ENCODE measurements at regions not wholly inside any gene's neighbourhood (a gene's known extent, or its start where the extent isn't known, plus 50 kb on each side); places are given as distances from the start of the nearest gene placed in this dataset.

DNA sequence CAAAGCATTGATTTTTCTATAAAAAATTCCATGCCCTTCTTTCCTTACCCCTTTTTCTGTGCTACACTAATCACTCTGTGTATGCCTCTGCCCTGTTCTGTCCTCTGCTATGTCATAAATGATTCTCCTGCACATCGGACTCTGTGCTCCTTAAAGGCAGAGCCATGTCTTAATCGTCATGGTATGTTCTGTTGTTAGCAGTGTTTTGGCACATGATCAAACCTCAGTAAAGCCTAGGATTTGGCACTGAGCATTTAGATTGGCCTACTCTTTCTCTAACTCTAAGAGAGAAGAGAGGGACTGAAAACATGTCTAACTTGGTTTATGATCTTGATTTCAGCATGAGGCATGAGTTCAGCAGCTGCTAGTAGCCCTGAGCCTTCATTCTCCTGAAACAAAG is 266.9 kb downstream of the AASDHPPT start:
- TF ChIP-seq, protein P1, sequence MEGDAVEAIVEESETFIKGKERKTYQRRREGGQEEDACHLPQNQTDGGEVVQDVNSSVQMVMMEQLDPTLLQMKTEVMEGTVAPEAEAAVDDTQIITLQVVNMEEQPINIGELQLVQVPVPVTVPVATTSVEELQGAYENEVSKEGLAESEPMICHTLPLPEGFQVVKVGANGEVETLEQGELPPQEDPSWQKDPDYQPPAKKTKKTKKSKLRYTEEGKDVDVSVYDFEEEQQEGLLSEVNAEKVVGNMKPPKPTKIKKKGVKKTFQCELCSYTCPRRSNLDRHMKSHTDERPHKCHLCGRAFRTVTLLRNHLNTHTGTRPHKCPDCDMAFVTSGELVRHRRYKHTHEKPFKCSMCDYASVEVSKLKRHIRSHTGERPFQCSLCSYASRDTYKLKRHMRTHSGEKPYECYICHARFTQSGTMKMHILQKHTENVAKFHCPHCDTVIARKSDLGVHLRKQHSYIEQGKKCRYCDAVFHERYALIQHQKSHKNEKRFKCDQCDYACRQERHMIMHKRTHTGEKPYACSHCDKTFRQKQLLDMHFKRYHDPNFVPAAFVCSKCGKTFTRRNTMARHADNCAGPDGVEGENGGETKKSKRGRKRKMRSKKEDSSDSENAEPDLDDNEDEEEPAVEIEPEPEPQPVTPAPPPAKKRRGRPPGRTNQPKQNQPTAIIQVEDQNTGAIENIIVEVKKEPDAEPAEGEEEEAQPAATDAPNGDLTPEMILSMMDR (IDR thresholded peaks at IDR 0.05 in 4 of 5, conservative IDR thresholded peaks at IDR 0.05 in 1 of 5), result no peak
- no peak for TF ChIP-seq POLR2A (IDR thresholded peaks at IDR 0.05)
